CD8-positive, alpha-beta memory T cell (primary cell): ENCODE measurements at regions not wholly inside any gene's neighbourhood (a gene's known extent, or its start where the extent isn't known, plus 50 kb on each side); places are given as distances from the start of the nearest gene placed in this dataset.

ENCODE experiments used
- CTCF ChIA-PET: fragments of 350-600 bp; sonication (Branson Sonifier 250); formaldehyde crosslinking; loops from one replicate; lab custom pipeline; 2021; ENCODE audit warnings: antibody characterized with exemption; lab: Charles Lee
- POLR2A ChIA-PET: fragments of 350-600 bp; sonication (Branson Sonifier 250); formaldehyde crosslinking; loops from one replicate; lab custom pipeline; 2021; ENCODE audit warnings: antibody characterized with exemption; lab: Charles Lee
- DNase-seq, 5 donors: peaks; one replicate each; pipeline versions ENCODE4 v3.0.0 to v3.0.0-alpha.2; 2020 to 2022; ENCODE audit warnings: mixed read lengths in 1 of 5
- H3K27ac ChIP-seq: one replicate; pipeline ENCODE4 v1.7.0; 2013; ENCODE audit warnings: low read depth, mild to moderate bottlenecking, low read length, moderate library complexity
- H3K27me3 ChIP-seq: 2 replicates; pipeline ENCODE4 v1.7.0; 2013; ENCODE audit warnings: low read length, mild to moderate bottlenecking; ENCODE audit not compliant: insufficient read depth, poor library complexity, severe bottlenecking
- H3K36me3 ChIP-seq: 2 replicates; pipeline ENCODE4 v1.7.0; 2013; ENCODE audit warnings: mild to moderate bottlenecking, low read length, moderate library complexity; ENCODE audit not compliant: insufficient read depth
- H3K4me1 ChIP-seq: 2 replicates; pipeline ENCODE4 v1.7.0; 2013; ENCODE audit warnings: mild to moderate bottlenecking, low read length, moderate library complexity; ENCODE audit not compliant: insufficient read depth
- H3K4me3 ChIP-seq: 2 replicates; pipeline ENCODE4 v1.7.0; 2013; ENCODE audit warnings: mild to moderate bottlenecking, low read length
- H3K9me3 ChIP-seq: 2 replicates; pipeline ENCODE4 v1.7.0; 2013; ENCODE audit warnings: mild to moderate bottlenecking, low read length
- H3K27ac Mint-ChIP-seq, 8 donors: one replicate each; pipeline ENCODE4 v1.8.0; 2020 to 2021; ENCODE audit warnings: mixed read lengths in 8 of 8, mild to moderate bottlenecking in 6 of 8, inconsistent platforms in 3 of 8, moderate library complexity in 3 of 8
- H3K27me3 Mint-ChIP-seq, 2 donors: one replicate each; pipeline ENCODE4 v1.8.0; 2020 to 2021; ENCODE audit warnings: mixed read lengths in 2 of 2, mild to moderate bottlenecking in 1 of 2, moderate library complexity in 1 of 2
- H3K36me3 Mint-ChIP-seq, 3 donors: one replicate each; pipeline ENCODE4 v1.8.0; 2020 to 2021; ENCODE audit warnings: mixed read lengths in 3 of 3, inconsistent platforms in 1 of 3, mild to moderate bottlenecking in 1 of 3
- H3K4me1 Mint-ChIP-seq, 3 donors: one replicate each; pipeline ENCODE4 v1.8.0; 2020 to 2021; ENCODE audit warnings: mixed read lengths in 3 of 3, inconsistent platforms in 1 of 3, mild to moderate bottlenecking in 1 of 3
- H3K4me3 Mint-ChIP-seq, 7 donors: one replicate each; pipeline ENCODE4 v1.8.0; 2020 to 2021; ENCODE audit warnings: mixed read lengths in 7 of 7, mild to moderate bottlenecking in 6 of 7, moderate library complexity in 4 of 7, inconsistent platforms in 2 of 7
- H3K9me3 Mint-ChIP-seq, 5 donors: one replicate each; pipeline ENCODE4 v1.8.0; 2020 to 2022; ENCODE audit warnings: mixed read lengths in 5 of 5, mild to moderate bottlenecking in 3 of 5, moderate library complexity in 2 of 5, inconsistent platforms in 1 of 5

DNA sequence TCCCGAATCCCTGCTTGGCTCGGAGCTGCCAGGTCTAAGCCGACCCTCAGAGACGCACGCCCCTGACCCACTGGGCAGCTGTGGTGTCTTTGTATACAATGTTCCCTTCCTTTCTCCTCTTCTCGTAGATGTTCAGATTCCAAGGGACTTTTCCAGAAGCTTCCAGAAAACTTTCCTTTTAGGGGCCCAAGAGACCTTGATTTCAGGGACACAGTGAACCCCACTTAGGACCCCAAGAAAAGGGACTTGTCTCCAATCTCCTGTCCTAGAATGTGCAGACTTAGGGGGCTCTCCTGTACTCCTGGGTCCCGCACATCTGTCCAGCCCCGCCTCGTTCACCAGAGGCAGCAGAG is 103.5 kb downstream of the EDN3 start:
- CTCF ChIA-PET = interaction anchor here (0.9 to 1.6 kb wide), 16 partner anchors 9 to 1006 kb away, joined by 3 to 8 read pairs (median 4); no protein-coding TSS in a partner anchor
- Mint-ChIP-seq H3K27ac (no peak overlapping the region), H3K4me1 (peaks cover 4 to 5% (median 4%) of the 10 kb centered on the region in 3 donors), H3K27me3 (peaks cover 14 to 37% of the 10 kb centered on the region in 2 donors), H3K36me3 (no peaks in the 10 kb centered on the region), H3K4me3 (peak overlapping the region in 2 of 7 donors; percentile 3 to 4), H3K9me3 (no peaks in the 10 kb centered on the region)
- H3K36me3 ChIP-seq = no peaks in the 10 kb centered on the region
- POLR2A ChIA-PET = no interaction called here
- H3K9me3 ChIP-seq = no peaks in the 10 kb centered on the region
- H3K27ac ChIP-seq = no peak overlapping the region
- peaks cover 31% of the 10 kb centered on the region for H3K4me1 ChIP-seq
- H3K27me3 ChIP-seq = peaks cover 5% of the 10 kb centered on the region
- peak in 1 of 5 donors; percentile 1 for DNase-seq
- H3K4me3 ChIP-seq = no peak overlapping the region

DNA sequence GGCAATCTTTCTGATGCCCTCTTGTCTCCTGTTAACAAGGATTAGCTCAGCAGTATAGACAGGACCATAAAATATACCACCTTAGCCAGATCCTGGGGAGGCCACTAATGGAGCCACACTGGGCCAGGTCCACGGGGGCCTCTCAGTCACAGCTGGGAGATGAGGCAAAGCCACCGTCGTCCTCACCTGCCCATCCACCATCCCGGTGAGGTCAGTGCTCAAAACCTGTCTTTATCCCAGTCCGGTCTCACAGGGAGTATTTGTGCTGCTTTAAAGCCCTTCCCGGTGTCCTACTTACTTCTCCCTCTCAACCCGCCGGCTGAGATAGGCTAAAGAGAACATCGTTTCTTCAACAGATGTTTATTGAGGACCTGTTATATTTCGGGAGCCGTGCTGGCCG is 104.3 kb downstream of the EDN3 start:
- Mint-ChIP-seq H3K4me1 (peaks cover 4 to 5% (median 4%) of the 10 kb centered on the region in 3 donors), H3K9me3 (no peaks in the 10 kb centered on the region), H3K4me3 (peak overlapping the region in 1 of 7 donors; percentile 7), H3K36me3 (no peaks in the 10 kb centered on the region), H3K27me3 (peaks cover 14 to 37% of the 10 kb centered on the region in 2 donors), H3K27ac (no peak overlapping the region)
- ChIA-PET CTCF (interaction anchor here (0.9 to 2.3 kb wide), 12 partner anchors 8 to 927 kb away, joined by 3 to 8 read pairs (median 4); no protein-coding TSS in a partner anchor), POLR2A (no interaction called here)
- H3K4me3 ChIP-seq = no peak overlapping the region
- no peaks in the 10 kb centered on the region for H3K36me3 ChIP-seq
- no peak overlapping the region for H3K27ac ChIP-seq
- H3K27me3 ChIP-seq = peaks cover 5% of the 10 kb centered on the region
- H3K4me1 ChIP-seq = peaks cover 31% of the 10 kb centered on the region
- no peaks in the 10 kb centered on the region for H3K9me3 ChIP-seq
- peak in 1 of 5 donors; percentile 13 for DNase-seq

DNA sequence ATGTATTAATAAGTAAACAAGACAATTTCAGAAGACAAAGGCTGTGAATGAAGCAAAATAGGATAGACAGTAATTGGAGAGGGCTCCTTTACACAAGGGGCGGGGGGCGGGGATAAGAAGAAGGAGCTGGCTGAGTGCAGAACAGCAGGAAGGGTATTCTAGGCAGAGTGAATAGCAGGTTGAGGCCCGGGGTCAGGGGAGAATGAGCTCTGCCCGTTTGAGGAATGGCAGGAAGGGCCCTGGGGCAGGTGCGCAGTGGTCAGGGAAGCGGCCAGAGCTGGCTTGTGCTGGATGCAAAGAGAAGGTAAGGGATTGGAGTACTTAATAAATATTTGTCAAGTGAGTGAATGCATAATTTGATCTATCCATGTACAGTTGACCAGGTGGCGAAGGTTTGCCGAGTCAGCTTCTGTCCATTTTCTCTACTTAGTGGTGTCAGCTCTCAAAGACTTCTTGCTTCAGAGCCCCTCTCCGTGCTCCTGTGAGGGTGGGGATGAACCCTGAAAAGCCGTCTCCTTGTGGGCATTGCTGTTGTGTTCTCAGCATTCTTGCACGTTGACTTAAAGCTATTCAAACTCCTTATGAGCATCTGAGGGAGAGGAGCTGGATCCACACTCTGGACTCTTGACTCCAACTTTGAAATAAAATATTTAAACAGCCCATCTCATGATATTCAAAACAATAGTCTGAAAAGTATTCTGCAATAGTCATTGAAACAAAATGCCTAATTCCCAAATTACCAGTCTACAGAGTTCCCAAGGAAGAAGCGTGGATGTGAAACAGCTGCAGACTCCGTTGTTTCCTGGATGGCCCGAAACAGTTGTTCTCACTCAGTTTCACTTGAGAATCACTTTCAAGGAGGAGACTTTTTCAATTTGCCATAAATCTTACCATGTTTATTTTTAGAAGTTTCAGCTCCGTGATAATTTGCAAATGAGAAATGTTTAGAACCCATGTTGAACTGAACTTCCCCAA is 105.1 kb downstream of the EDN3 start:
- H3K36me3 Mint-ChIP-seq = no peaks in the 10 kb centered on the region
- no peak overlapping the region for H3K4me3 Mint-ChIP-seq
- peaks cover 15 to 37% of the 10 kb centered on the region in 2 donors for H3K27me3 Mint-ChIP-seq
- Histone ChIP-seq H3K4me3 (no peak overlapping the region), H3K27ac (no peak overlapping the region), H3K9me3 (no peaks in the 10 kb centered on the region), H3K4me1 (peaks cover 25% of the 10 kb centered on the region), H3K36me3 (no peaks in the 10 kb centered on the region), H3K27me3 (peaks cover 5% of the 10 kb centered on the region)
- DNase-seq = peak in 1 of 5 donors; percentile 6
- H3K4me1 Mint-ChIP-seq = peaks cover 4 to 5% (median 4%) of the 10 kb centered on the region in 3 donors
- no peak overlapping the region for H3K27ac Mint-ChIP-seq
- CTCF ChIA-PET = interaction anchor here (0.8 to 2.3 kb wide), 9 partner anchors 7 to 552 kb away, joined by 3 to 8 read pairs (median 5); no protein-coding TSS in a partner anchor
- POLR2A ChIA-PET = no interaction called here
- no peaks in the 10 kb centered on the region for H3K9me3 Mint-ChIP-seq

DNA sequence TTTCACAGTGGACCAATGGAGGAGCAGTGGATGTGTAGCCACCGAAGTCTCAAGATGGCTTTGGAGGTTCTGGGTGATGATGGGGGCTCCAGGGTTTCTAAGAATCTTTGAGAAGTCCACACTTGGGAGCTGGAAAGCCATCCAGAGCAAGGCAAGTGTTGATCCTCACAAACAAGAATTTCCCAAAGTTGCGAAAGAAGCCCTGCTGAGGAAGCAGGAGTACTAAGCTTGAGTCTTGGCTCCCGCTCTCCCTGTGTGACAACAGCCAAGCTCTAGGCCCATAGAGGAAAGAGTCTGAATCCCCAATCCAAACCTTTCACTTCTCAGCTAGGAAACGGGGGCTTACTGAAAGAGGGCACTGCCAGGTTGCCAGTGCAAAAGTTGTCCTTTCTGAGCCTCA is 106.0 kb downstream of the EDN3 start:
- H3K27ac Mint-ChIP-seq = no peak overlapping the region

DNA sequence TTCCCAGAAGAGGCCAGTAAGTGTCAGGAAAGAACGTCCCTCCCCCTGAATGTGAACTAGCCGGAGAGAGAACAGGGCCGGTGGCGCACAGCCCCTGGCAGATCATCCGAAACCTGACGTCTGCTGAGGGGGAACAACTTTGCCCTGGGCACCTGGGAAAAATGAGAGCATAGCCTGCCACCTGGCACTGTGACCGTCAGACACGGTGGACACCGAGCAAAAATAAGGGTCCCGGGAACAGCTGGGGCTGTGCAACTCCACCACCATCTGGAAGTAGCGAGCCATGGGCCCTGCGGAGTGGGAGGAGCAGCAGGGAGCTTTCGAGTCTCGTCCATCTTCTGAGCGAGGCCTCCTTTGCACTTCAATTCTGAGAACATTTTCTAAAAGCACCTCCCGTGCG is 110.8 kb downstream of the EDN3 start:
- Mint-ChIP-seq H3K36me3 (no peaks in the 10 kb centered on the region), H3K4me3 (no peak overlapping the region)
- H3K4me1 ChIP-seq = no peaks in the 10 kb centered on the region

More for the DNA sequence above, 106.0 kb downstream of the EDN3 start:
- Mint-ChIP-seq H3K9me3 (no peaks in the 10 kb centered on the region), H3K27me3 (peaks cover 18 to 40% of the 10 kb centered on the region in 2 donors), H3K36me3 (no peaks in the 10 kb centered on the region), H3K4me3 (no peak overlapping the region), H3K4me1 (peaks cover 4 to 5% (median 4%) of the 10 kb centered on the region in 3 donors)
- H3K9me3 ChIP-seq = no peaks in the 10 kb centered on the region
- no peaks in the 10 kb centered on the region for H3K36me3 ChIP-seq
- no peak for DNase-seq
- H3K4me3 ChIP-seq = no peak overlapping the region
- ChIA-PET CTCF (interaction anchor here (1.5 to 2.3 kb wide), 2 partner anchors 199 to 536 kb away, joined by 5 to 7 read pairs; no protein-coding TSS in a partner anchor), POLR2A (no interaction called here)
- H3K27ac ChIP-seq = no peak overlapping the region
- H3K27me3 ChIP-seq = peaks cover 5% of the 10 kb centered on the region
- H3K4me1 ChIP-seq = peaks cover 24% of the 10 kb centered on the region

DNA sequence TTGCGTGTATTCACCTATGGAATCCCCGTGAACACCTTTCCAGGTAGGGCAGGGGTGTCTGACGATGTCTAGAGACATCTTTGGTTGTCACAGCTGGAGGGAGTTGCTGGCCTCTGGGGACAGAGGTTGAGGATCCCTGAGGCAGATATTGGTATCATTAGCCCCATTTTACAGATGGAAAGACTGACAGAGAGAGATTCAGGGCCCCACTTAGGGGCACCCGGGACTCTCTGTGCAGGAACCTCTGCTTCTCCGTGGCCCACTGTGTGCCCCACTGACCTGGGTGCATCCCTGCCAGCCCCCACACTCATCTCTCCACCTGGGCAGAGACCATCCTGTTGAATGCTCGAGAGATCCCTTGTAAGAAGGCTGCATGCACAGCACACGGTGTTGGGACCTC is 111.2 kb downstream of the EDN3 start:
- peak overlapping the region in 1 of 8 donors; percentile 74 for H3K27ac Mint-ChIP-seq
- H3K27me3 Mint-ChIP-seq = peaks cover 10 to 32% of the 10 kb centered on the region in 2 donors
- H3K27ac ChIP-seq = no peak overlapping the region
- CTCF ChIA-PET = no interaction called here
- H3K4me1 ChIP-seq = no peaks in the 10 kb centered on the region
- no peak for DNase-seq
- H3K4me1 Mint-ChIP-seq = no peaks in the 10 kb centered on the region
- no peaks in the 10 kb centered on the region for H3K36me3 Mint-ChIP-seq
- no peaks in the 10 kb centered on the region for H3K9me3 Mint-ChIP-seq
- H3K9me3 ChIP-seq = no peaks in the 10 kb centered on the region
- H3K4me3 ChIP-seq = no peak overlapping the region
- H3K27me3 ChIP-seq = no peaks in the 10 kb centered on the region
- no peaks in the 10 kb centered on the region for H3K36me3 ChIP-seq
- no peak overlapping the region for H3K4me3 Mint-ChIP-seq
- POLR2A ChIA-PET = interaction anchor here (0.6 kb wide), 1 partner anchor 31 kb away, joined by 7 read pairs; no protein-coding TSS in a partner anchor

More for the DNA sequence above, 110.8 kb downstream of the EDN3 start:
- Mint-ChIP-seq H3K27ac (peak overlapping the region in 1 of 8 donors; percentile 74), H3K4me1 (no peaks in the 10 kb centered on the region), H3K27me3 (peaks cover 10 to 31% of the 10 kb centered on the region in 2 donors), H3K9me3 (no peaks in the 10 kb centered on the region)
- no peak overlapping the region for H3K27ac ChIP-seq
- no peaks in the 10 kb centered on the region for H3K9me3 ChIP-seq
- CTCF ChIA-PET = interaction anchor here (1.2 kb wide), 1 partner anchor 24 kb away, joined by 3 read pairs; no protein-coding TSS in a partner anchor
- H3K36me3 ChIP-seq = no peaks in the 10 kb centered on the region
- H3K4me3 ChIP-seq = no peak overlapping the region
- POLR2A ChIA-PET = no interaction called here
- no peaks in the 10 kb centered on the region for H3K27me3 ChIP-seq
- DNase-seq = peak in 1 of 5 donors; percentile 24

DNA sequence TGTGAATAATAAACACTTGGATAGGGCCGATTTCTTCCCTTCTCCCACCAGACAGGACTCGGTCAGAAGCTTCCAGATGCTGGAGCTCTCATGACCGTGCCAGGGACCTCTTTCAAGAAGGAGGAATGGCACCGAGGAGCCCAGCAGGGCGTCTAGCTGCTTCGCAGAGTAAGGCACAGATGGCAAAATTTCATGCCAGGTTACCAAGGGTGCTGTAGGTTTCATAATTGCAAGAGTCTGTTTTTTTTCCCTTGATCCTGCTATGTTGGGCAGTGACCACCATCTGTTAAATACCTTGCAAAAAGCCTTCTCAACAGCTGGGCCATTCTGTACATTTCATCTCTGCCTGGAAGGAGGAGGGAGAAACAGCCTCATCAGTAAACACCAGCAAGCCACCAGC is 111.8 kb downstream of the EDN3 start:
- POLR2A ChIA-PET = interaction anchor here (0.6 kb wide), 1 partner anchor 31 kb away, joined by 7 read pairs; no protein-coding TSS in a partner anchor
- CTCF ChIA-PET = interaction anchor here (2.1 kb wide), 1 partner anchor 8 kb away, joined by 8 read pairs; no protein-coding TSS in a partner anchor

More for the DNA sequence above, 111.8 kb downstream of the EDN3 start:
- H3K4me3 Mint-ChIP-seq = no peak overlapping the region
- no peaks in the 10 kb centered on the region for H3K36me3 Mint-ChIP-seq
- peaks cover 10 to 32% of the 10 kb centered on the region in 2 donors for H3K27me3 Mint-ChIP-seq
- Histone ChIP-seq H3K27ac (no peak overlapping the region), H3K36me3 (no peaks in the 10 kb centered on the region), H3K9me3 (no peaks in the 10 kb centered on the region), H3K4me1 (no peaks in the 10 kb centered on the region), H3K27me3 (no peaks in the 10 kb centered on the region), H3K4me3 (no peak overlapping the region)
- no peaks in the 10 kb centered on the region for H3K4me1 Mint-ChIP-seq
- no peak for DNase-seq
- no peak overlapping the region for H3K27ac Mint-ChIP-seq
- H3K9me3 Mint-ChIP-seq = no peaks in the 10 kb centered on the region
